Liver (tissue), 8 donors: ENCODE measurements at regions not wholly inside any gene's neighbourhood (a gene's known extent, or its start where the extent isn't known, plus 50 kb on each side); places are given as distances from the start of the nearest gene placed in this dataset.

Experiments used
- DNase-seq: peaks from one replicate; pipeline ENCODE4 v3.0.0-alpha.2; 2017; ENCODE audit warnings: low spot score
- H3K27ac ChIP-seq, 2 donors: one replicate each; pipeline ENCODE4 v1.7.0; 2013; ENCODE audit warnings: inconsistent platforms in 2 of 2, low read length in 2 of 2, control low read depth in 1 of 2, low read depth in 1 of 2, mild to moderate bottlenecking in 1 of 2
- H3K27me3 ChIP-seq, 4 donors: one replicate each; pipeline versions ENCODE4 v1.6.1 to v1.7.0; 2013; ENCODE audit warnings: low read length in 3 of 4, inconsistent platforms in 1 of 4, mild to moderate bottlenecking in 1 of 4, moderate library complexity in 1 of 4; ENCODE audit not compliant: control insufficient read depth in 4 of 4, insufficient read depth in 4 of 4
- H3K36me3 ChIP-seq, 4 donors: one replicate each; pipeline versions ENCODE4 v1.6.1 to v1.7.0; 2013; ENCODE audit warnings: low read length in 3 of 4, mild to moderate bottlenecking in 3 of 4, low read depth in 1 of 4, moderate library complexity in 1 of 4; ENCODE audit not compliant: control insufficient read depth in 4 of 4, insufficient read depth in 3 of 4
- H3K4me1 ChIP-seq, 4 donors: one replicate each; pipeline versions ENCODE4 v1.6.1 to v1.7.0; 2013; ENCODE audit warnings: low read length in 3 of 4, mild to moderate bottlenecking in 3 of 4, moderate library complexity in 1 of 4; ENCODE audit not compliant: control insufficient read depth in 4 of 4, insufficient read depth in 4 of 4
- H3K4me3 ChIP-seq, 3 donors: one replicate each; pipeline versions ENCODE4 v1.6.1 to v1.7.0; 2013; ENCODE audit warnings: low read length in 3 of 3, control low read depth in 1 of 3, low read depth in 1 of 3, mild to moderate bottlenecking in 1 of 3
- H3K9ac ChIP-seq, 2 donors: one replicate each; pipeline ENCODE4 v1.7.0; 2013; ENCODE audit warnings: low read length in 2 of 2, mild to moderate bottlenecking in 2 of 2, moderate library complexity in 2 of 2, control low read depth in 1 of 2, low read depth in 1 of 2
- H3K9me3 ChIP-seq, 4 donors: one replicate each; pipeline versions ENCODE4 v1.6.1 to v1.7.0; 2013; ENCODE audit warnings: low read length in 3 of 4; ENCODE audit not compliant: control insufficient read depth in 4 of 4
- CTCF ChIP-seq: fragments of 150-350 bp; IDR thresholded peaks from 2 replicates; pipeline ENCODE4 v1.5.1; 2017; ENCODE audit warnings: improper control_type of control experiment, low read depth, low read length; ENCODE audit not compliant: missing input control
- EGR1 ChIP-seq, 2 donors: IDR thresholded peaks; 2 replicates each; pipeline ENCODE4 v1.6.1; 2016 to 2018; ENCODE audit warnings: antibody characterized with exemption in 2 of 2, low read depth in 2 of 2
- FOXA1 ChIP-seq: IDR thresholded peaks from 2 replicates; pipeline ENCODE4 v1.6.1; 2016; ENCODE audit warnings: antibody characterized with exemption
- GABPA ChIP-seq, 2 donors: IDR thresholded peaks in 1 of 2; conservative IDR thresholded peaks in 1 of 2; 2 replicates each; pipeline ENCODE4 v1.6.1; 2016; ENCODE audit warnings: antibody characterized with exemption in 2 of 2, mild to moderate bottlenecking in 1 of 2, moderate library complexity in 1 of 2
- HNF4G ChIP-seq: IDR thresholded peaks from 2 replicates; pipeline ENCODE4 v1.6.1; 2016; ENCODE audit warnings: antibody characterized with exemption
- NR2F2 ChIP-seq: IDR thresholded peaks from 2 replicates; pipeline ENCODE4 v1.6.1; 2016; ENCODE audit warnings: antibody characterized with exemption
- RAD21 ChIP-seq, 2 donors: IDR thresholded peaks; 2 replicates each; pipeline ENCODE4 v1.6.1; 2016; ENCODE audit warnings: antibody characterized with exemption in 2 of 2, mild to moderate bottlenecking in 2 of 2
- REST ChIP-seq: IDR thresholded peaks from 2 replicates; pipeline ENCODE4 v1.6.1; 2016; ENCODE audit warnings: antibody characterized with exemption, mild to moderate bottlenecking
- SP1 ChIP-seq: IDR thresholded peaks from 2 replicates; pipeline ENCODE4 v1.6.1; 2018; ENCODE audit warnings: antibody characterized with exemption, mild to moderate bottlenecking
- ZBTB33 ChIP-seq: IDR thresholded peaks from 2 replicates; pipeline ENCODE4 v1.6.1; 2016; ENCODE audit warnings: antibody characterized with exemption
- WGBS: extraction: QIAGEN DNeasy Blood & Tissue Kit; methylation state at CpG from one replicate; pipeline ENCODE4 v1.1.7; 2013; 5-methylcytosine and 5-hydroxymethylcytosine counted together
- donor health status: healthy.
- donor health status: healthy.
- donor health status: healthy.
- donor health status: healthy.
- donor health status: healthy.

- 49% methylated on average over 3 of the region's 3 CpGs for WGBS
- no peak overlapping the region for H3K27ac ChIP-seq
- H3K4me1 ChIP-seq = no peaks in the 10 kb centered on the region
- no peak for DNase-seq
- no peak overlapping the region for H3K9ac ChIP-seq
- TF ChIP-seq RAD21 (IDR thresholded peaks at IDR 0.05) (peak; percentile 25 to 60), NR2F2 (no peak), GABPA (IDR thresholded peaks at IDR 0.05 in 1 of 2, conservative IDR thresholded peaks at IDR 0.05 in 1 of 2) (no peak), REST (no peak), CTCF (no peak)
- no peak overlapping the region for H3K4me3 ChIP-seq
- H3K9me3 ChIP-seq = no peaks in the 10 kb centered on the region
- H3K27me3 ChIP-seq = peaks cover 0 to 11% (median under 1%) of the 10 kb centered on the region in 4 donors
- H3K36me3 ChIP-seq = no peaks in the 10 kb centered on the region
Observed at GRCh38 chr3:130242850-130243569, 102.5 kb upstream of the COL6A5 start.

- Histone ChIP-seq H3K9ac (no peak overlapping the region), H3K36me3 (no peaks in the 10 kb centered on the region), H3K27ac (no peak overlapping the region), H3K4me1 (no peaks in the 10 kb centered on the region), H3K4me3 (no peak overlapping the region), H3K27me3 (peaks cover 0 to 11% (median under 1%) of the 10 kb centered on the region in 4 donors), H3K9me3 (no peaks in the 10 kb centered on the region)
- TF ChIP-seq ZBTB33 (no peak), NR2F2 (no peak), SP1 (no peak), EGR1 (IDR thresholded peaks at IDR 0.05; ENCODE audit: low read depth in 2 of 2) (no peak), HNF4G (no peak), FOXA1 (no peak), REST (no peak), CTCF (no peak), RAD21 (IDR thresholded peaks at IDR 0.05) (no peak)
- DNase-seq = no peak
Observed at GRCh38 chr3:130243808-130244207, 101.7 kb upstream of the COL6A5 start.
